Urothelium cell line (cell line): ENCODE measurements at regions not wholly inside any gene's neighbourhood (a gene's known extent, or its start where the extent isn't known, plus 50 kb on each side); places are given as distances from the start of the nearest gene placed in this dataset.
A peak's percentile ranks its signal among the peaks of the same experiment; 100 is the strongest.

Source experiments
- DNase-seq: peaks from one replicate; pipeline ENCODE4 v3.0.0; 2011; ENCODE audit warnings: low spot score, mixed read lengths
- FAIRE-seq: peaks from 2 replicates; lab custom pipeline; 2011; peaks lifted over from hg19 to GRCh38; lab: Jason Lieb, UNC

DNA sequence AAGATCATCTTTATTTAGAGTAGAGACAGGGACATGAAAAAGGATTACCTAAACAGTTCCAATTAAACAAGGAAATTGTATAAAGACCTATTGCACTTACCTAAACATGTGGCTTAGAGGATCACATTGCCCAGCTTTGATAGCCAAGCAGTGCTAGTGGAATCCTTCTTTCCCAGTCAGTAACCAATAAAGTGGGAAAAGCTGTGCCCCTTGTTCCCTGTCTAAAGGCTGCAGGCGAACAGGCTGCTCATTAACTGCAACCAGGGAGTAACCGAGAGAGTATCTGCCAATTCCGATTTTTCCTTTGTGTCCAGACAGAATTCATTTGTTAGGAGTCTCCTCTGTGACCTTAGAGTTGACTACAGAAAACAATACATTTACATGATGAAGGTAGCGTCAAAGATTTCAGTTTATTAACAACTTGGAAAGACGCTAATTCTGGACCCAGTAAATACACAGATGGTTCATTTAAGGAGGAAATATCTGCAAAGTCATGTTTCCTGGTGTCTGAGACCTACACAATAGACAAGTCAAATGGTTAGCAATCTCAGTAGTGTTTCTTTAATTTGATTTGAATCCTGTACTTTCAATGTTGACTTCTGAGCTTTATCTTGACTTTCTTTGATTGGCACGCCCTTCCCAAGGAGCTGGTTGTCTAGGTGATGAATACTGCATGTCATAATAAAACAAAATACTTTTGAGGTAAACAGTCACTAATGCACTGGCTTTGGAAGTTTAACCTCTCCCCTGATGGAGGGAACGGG is 57.3 kb upstream of the MET start:
- DNase-seq (no peak), FAIRE-seq (no peak)

DNA sequence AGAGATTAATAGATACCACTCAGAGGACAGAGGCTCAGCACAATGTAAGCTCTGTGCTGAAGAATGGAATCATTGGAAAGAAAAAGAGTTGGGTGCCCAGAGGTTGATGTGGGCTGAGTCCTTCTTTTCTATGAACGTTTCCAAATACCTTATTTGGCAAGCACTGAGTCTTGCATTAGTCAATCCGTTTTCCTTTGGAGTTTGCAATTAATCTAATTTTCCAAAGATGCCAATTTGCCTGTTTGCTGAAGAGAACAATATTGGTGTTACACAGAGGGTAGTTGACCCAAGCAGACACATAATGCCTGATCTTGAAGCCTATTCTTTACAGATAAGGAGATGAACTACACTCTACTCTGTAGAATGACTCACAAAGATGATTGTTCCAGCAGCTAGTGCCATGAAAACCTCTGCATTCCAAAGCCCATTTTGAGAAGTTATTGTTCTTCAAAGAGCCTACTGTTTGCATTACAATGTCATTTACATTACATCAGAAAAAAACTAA is 55.4 kb upstream of the MET start:
- FAIRE-seq (no peak), DNase-seq (peak; percentile 13)

DNA sequence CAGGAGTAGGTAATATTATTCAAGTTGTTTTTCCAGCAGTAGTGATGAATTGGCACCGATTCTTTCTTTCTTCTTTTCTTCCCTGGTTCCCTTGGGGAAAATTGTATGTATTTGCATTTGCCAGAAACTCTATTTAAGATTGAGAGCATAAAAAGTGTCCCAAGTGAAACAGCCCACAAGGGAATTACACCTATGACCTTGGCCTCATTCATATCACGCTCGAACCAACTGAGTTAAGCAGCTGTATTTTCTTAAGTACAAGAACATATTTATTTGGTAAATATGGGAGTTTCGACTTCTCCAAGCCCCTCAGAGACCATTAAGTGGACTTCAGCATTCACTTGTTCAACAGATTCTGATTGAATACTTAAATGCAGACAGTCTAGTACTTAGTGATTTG is 54.1 kb upstream of the MET start:
- FAIRE-seq (no peak), DNase-seq (no peak)

- DNase-seq (no peak), FAIRE-seq (no peak)
Observed at GRCh38 chr7:116618338-116619128, 53.5 kb upstream of the MET start.

GRCh38 chr7:116621649-116622048 is 50.3 kb upstream of the MET start:
- FAIRE-seq = no peak

More at GRCh38 chr7:116621649-116622048, 50.3 kb upstream of the MET start:
- DNase-seq = no peak
